Loucy (cell line): ENCODE measurements at regions not wholly inside any gene's neighbourhood (a gene's known extent, or its start where the extent isn't known, plus 50 kb on each side); places are given as distances from the start of the nearest gene placed in this dataset.
"Not testable (repeated sequence)": the region's sequence is repeated elsewhere in the genome, so short reads cannot be mapped to it uniquely, and the experiment has no call there.

Experiments used
- H2AFZ ChIP-seq: fragments of 200-600 bp; sonication (generic); 2 replicates; pipeline ENCODE4 v1.6.0; 2016; ENCODE audit warnings: antibody characterized with exemption, mild to moderate bottlenecking, low read length, moderate library complexity
- H3F3A ChIP-seq: fragments of 200-600 bp; 2 replicates; pipeline ENCODE4 v1.6.0; 2016; ENCODE audit warnings: antibody characterized with exemption, low read depth, mild to moderate bottlenecking
- H3K27me3 ChIP-seq: fragments of 200-600 bp; sonication (generic); 2 replicates; pipeline ENCODE4 v1.6.1; 2014; ENCODE audit warnings: low read length, mild to moderate bottlenecking; ENCODE audit not compliant: insufficient read depth, poor library complexity, severe bottlenecking
- H3K36me3 ChIP-seq: fragments of 200-600 bp; sonication (generic); 2 replicates; pipeline ENCODE4 v1.6.1; 2016; ENCODE audit warnings: low read length; ENCODE audit not compliant: insufficient read depth
- H3K4me1 ChIP-seq: fragments of 200-600 bp; sonication (generic); 2 replicates; pipeline ENCODE4 v1.5.1; 2014; ENCODE audit warnings: low read length, mild to moderate bottlenecking; ENCODE audit not compliant: insufficient read depth, poor library complexity, severe bottlenecking
- H3K4me2 ChIP-seq: fragments of 200-600 bp; sonication (generic); 2 replicates; pipeline ENCODE4 v1.6.0; 2014; ENCODE audit warnings: antibody characterized with exemption, low read length, low read depth, mild to moderate bottlenecking; ENCODE audit not compliant: poor library complexity, severe bottlenecking
- H3K4me3 ChIP-seq: fragments of 200-600 bp; sonication (generic); 2 replicates; pipeline ENCODE4 v1.5.1; 2014; ENCODE audit warnings: low read length, mild to moderate bottlenecking, mixed read lengths; ENCODE audit not compliant: poor library complexity, severe bottlenecking
- H3K79me2 ChIP-seq: fragments of 200-600 bp; sonication (generic); 2 replicates; pipeline ENCODE4 v1.6.1; 2014; ENCODE audit warnings: low read length; ENCODE audit not compliant: insufficient read depth
- H3K9ac ChIP-seq: fragments of 200-600 bp; sonication (generic); 2 replicates; pipeline ENCODE4 v1.6.0; 2014; ENCODE audit warnings: mild to moderate bottlenecking, low read depth, low read length, moderate library complexity; ENCODE audit not compliant: poor library complexity, severe bottlenecking
- H3K9me2 ChIP-seq: fragments of 200-600 bp; sonication (generic); replicated peaks from 2 replicates; pipeline ENCODE4 v1.6.1; 2016; ENCODE audit warnings: low read depth, low read length, mixed read lengths
- H3K9me3 ChIP-seq: fragments of 200-600 bp; sonication (generic); 2 replicates; pipeline ENCODE4 v1.6.1; 2014; ENCODE audit warnings: mild to moderate bottlenecking, antibody characterized with exemption, low read length, low read depth; ENCODE audit not compliant: insufficient read depth
- H4K20me1 ChIP-seq: fragments of 200-600 bp; sonication (generic); 2 replicates; pipeline ENCODE4 v1.6.0; 2014; ENCODE audit warnings: antibody characterized with exemption, low read length, mild to moderate bottlenecking; ENCODE audit not compliant: insufficient read depth, poor library complexity, severe bottlenecking
- CTCF ChIP-seq: fragments of 200-600 bp; sonication (generic); conservative IDR thresholded peaks from 2 replicates; pipeline ENCODE4 v1.5.1; 2014; ENCODE audit warnings: mild to moderate bottlenecking, antibody characterized with exemption, low read length
- EZH2phosphoT487 ChIP-seq: fragments of 200-600 bp; IDR thresholded peaks from 2 replicates; pipeline ENCODE4 v1.6.1; 2018; ENCODE audit warnings: antibody characterized with exemption, mild to moderate bottlenecking, moderate library complexity, borderline replicate concordance

GRCh38 chr4:87913896-87914295 lies 61.6 kb upstream of the SPP1 start:
- no peaks in the 10 kb centered on the region for H3K4me1 ChIP-seq
- TF ChIP-seq EZH2phosphoT487 (no peak), CTCF (no peak)
- H3K9me2 ChIP-seq, result no peaks in the 10 kb centered on the region
- no peaks in the 10 kb centered on the region for H3F3A ChIP-seq
- no peaks in the 10 kb centered on the region for H4K20me1 ChIP-seq
- no peak overlapping the region for H3K4me3 ChIP-seq
- no peak overlapping the region for H3K9ac ChIP-seq
- no peaks in the 10 kb centered on the region for H3K9me3 ChIP-seq
- H3K36me3 ChIP-seq, result no peaks in the 10 kb centered on the region
- H3K27me3 ChIP-seq, result no peaks in the 10 kb centered on the region
- no peaks in the 10 kb centered on the region for H3K79me2 ChIP-seq
- no peak overlapping the region for H3K4me2 ChIP-seq
- no peak overlapping the region for H2AFZ ChIP-seq

GRCh38 chr4:87915621-87916020 lies 59.9 kb upstream of the SPP1 start:
- Histone ChIP-seq H3K36me3 (no peaks in the 10 kb centered on the region), H3K4me1 (no peaks in the 10 kb centered on the region), H3K79me2 (no peaks in the 10 kb centered on the region), H3K4me3 (no peak overlapping the region), H3K9me3 (no peaks in the 10 kb centered on the region), H3K9ac (no peak overlapping the region), H2AFZ (no peak overlapping the region), H3K9me2 (no peaks in the 10 kb centered on the region), H4K20me1 (no peaks in the 10 kb centered on the region), H3K4me2 (no peak overlapping the region), H3F3A (no peaks in the 10 kb centered on the region), H3K27me3 (no peaks in the 10 kb centered on the region)
- no peak for TF ChIP-seq CTCF
- TF ChIP-seq EZH2phosphoT487, result no peak

GRCh38 chr4:87916626-87917025 lies 58.9 kb upstream of the SPP1 start:
- Histone ChIP-seq H3K9ac (no peak overlapping the region), H3K9me2 (no peaks in the 10 kb centered on the region), H2AFZ (no peak overlapping the region), H3K4me2 (no peak overlapping the region), H4K20me1 (no peaks in the 10 kb centered on the region), H3K9me3 (no peaks in the 10 kb centered on the region), H3K4me3 (no peak overlapping the region), H3K27me3 (no peaks in the 10 kb centered on the region), H3K79me2 (no peaks in the 10 kb centered on the region), H3K4me1 (no peaks in the 10 kb centered on the region), H3F3A (no peaks in the 10 kb centered on the region), H3K36me3 (no peaks in the 10 kb centered on the region)
- TF ChIP-seq CTCF (no peak), EZH2phosphoT487 (no peak)

GRCh38 chr4:87917911-87918310 lies 57.6 kb upstream of the SPP1 start:
- not testable (repeated sequence) for H3K4me3 ChIP-seq, H3K9me3 ChIP-seq, H3K9ac ChIP-seq, H3K36me3 ChIP-seq, H3F3A ChIP-seq, H2AFZ ChIP-seq, H3K4me1 ChIP-seq, H3K9me2 ChIP-seq, H3K27me3 ChIP-seq, H3K4me2 ChIP-seq, H4K20me1 ChIP-seq, H3K79me2 ChIP-seq
